ENCODE measurements at regions not wholly inside any gene's neighbourhood (a gene's known extent, or its start where the extent isn't known, plus 50 kb on each side); places are given as distances from the start of the nearest gene placed in this dataset.

DNA sequence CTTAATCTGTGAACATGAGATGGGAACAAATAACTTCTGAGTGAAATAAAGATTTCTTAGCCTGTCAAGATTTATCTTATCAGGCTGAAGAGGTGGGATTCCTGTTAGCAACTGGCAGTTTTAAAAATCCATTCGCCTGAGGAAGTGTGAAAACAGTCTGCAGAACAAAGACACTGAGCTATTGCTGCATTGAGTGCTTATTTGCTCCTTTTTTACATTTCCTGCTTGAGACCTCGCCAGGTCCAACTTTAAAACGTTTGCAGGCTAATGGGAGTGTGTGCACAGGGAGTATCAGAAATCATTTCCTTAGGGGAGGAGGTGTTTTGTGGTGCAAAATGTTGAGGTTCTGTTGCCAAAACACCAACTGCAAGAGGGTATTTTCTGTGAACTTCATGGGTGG is 957.8 kb upstream of the RBFOX1 start:
- TF ChIP-seq CREB5 (CRISPR knock-in tag; IDR thresholded peaks at IDR 0.05; ENCODE audit: low read depth) (no peak), SNAI2 (CRISPR knock-in tag; IDR thresholded peaks at IDR 0.05) (no peak), ZNF565 (CRISPR knock-in tag; conservative IDR thresholded peaks at IDR 0.05; ENCODE audit: low read depth) (no peak), ZC3H10 (CRISPR knock-in tag; IDR thresholded peaks at IDR 0.05) (no peak), TOX (CRISPR knock-in tag; IDR thresholded peaks at IDR 0.05; ENCODE audit: borderline replicate concordance) (no peak), ZFP30 (CRISPR knock-in tag; IDR thresholded peaks at IDR 0.05) (no peak), ISL1 (CRISPR knock-in tag; IDR thresholded peaks at IDR 0.05) (no peak), ARNTL (CRISPR knock-in tag; IDR thresholded peaks at IDR 0.05; ENCODE audit: borderline replicate concordance, low read depth) (no peak), ZFP3 (CRISPR knock-in tag; IDR thresholded peaks at IDR 0.05) (no peak), ZNF70 (CRISPR knock-in tag; IDR thresholded peaks at IDR 0.05) (no peak), ESRRG (CRISPR knock-in tag; IDR thresholded peaks at IDR 0.05) (no peak), CSDC2 (CRISPR knock-in tag; IDR thresholded peaks at IDR 0.05) (no peak), PATZ1 (CRISPR knock-in tag; IDR thresholded peaks at IDR 0.05; ENCODE audit: borderline replicate concordance) (no peak)

Measured in SK-N-SH treated with all-trans-retinoic acid at 6 μM for 48 hours (cell line).